Hepatocyte (in vitro differentiated cells): ENCODE measurements at regions not wholly inside any gene's neighbourhood (a gene's known extent, or its start where the extent isn't known, plus 50 kb on each side); places are given as distances from the start of the nearest gene placed in this dataset.
A peak's percentile ranks its signal among the peaks of the same experiment; 100 is the strongest.

ENCODE experiments used
- DNase-seq: peaks from one replicate; pipeline ENCODE4 v3.0.0-alpha.2; 2016; ENCODE audit warnings: low spot score
- H2AFZ ChIP-seq: fragments of 200-600 bp; sonication (generic); 2 replicates; pipeline ENCODE4 v1.6.0; 2016; ENCODE audit warnings: antibody characterized with exemption, mild to moderate bottlenecking
- H3K27ac ChIP-seq: fragments of 200-600 bp; sonication (generic); 2 replicates; pipeline ENCODE4 v1.5.1; 2016; ENCODE audit warnings: mild to moderate bottlenecking
- H3K27me3 ChIP-seq: fragments of 200-600 bp; sonication (generic); 2 replicates; pipeline ENCODE4 v1.6.1; 2016
- H3K36me3 ChIP-seq: fragments of 200-600 bp; sonication (generic); replicated peaks from 2 replicates; pipeline ENCODE4 v1.5.1; 2016; ENCODE audit warnings: low read depth; ENCODE audit not compliant: insufficient read depth
- H3K4me1 ChIP-seq: fragments of 200-600 bp; sonication (generic); 2 replicates; pipeline ENCODE4 v1.5.1; 2016; ENCODE audit warnings: mild to moderate bottlenecking, moderate library complexity; ENCODE audit not compliant: insufficient read depth
- H3K4me2 ChIP-seq: fragments of 200-600 bp; sonication (generic); 2 replicates; pipeline ENCODE4 v1.6.0; 2016
- H3K4me3 ChIP-seq: fragments of 200-600 bp; sonication (generic); 2 replicates; pipeline ENCODE4 v1.5.1; 2016; ENCODE audit warnings: mild to moderate bottlenecking
- H3K79me2 ChIP-seq: fragments of 200-600 bp; sonication (generic); 2 replicates; pipeline ENCODE4 v1.6.0; 2017; ENCODE audit warnings: mild to moderate bottlenecking
- H3K9me2 ChIP-seq: fragments of 200-600 bp; sonication (generic); replicated peaks from 2 replicates; pipeline ENCODE4 v1.6.0; 2017; ENCODE audit warnings: mild to moderate bottlenecking; ENCODE audit not compliant: insufficient read depth
- H3K9me3 ChIP-seq: fragments of 200-600 bp; sonication (generic); 2 replicates; pipeline ENCODE4 v1.5.1; 2016; ENCODE audit warnings: low read depth, mild to moderate bottlenecking
- H4K20me1 ChIP-seq: fragments of 200-600 bp; sonication (generic); 2 replicates; pipeline ENCODE4 v1.6.0; 2016; ENCODE audit warnings: mild to moderate bottlenecking; ENCODE audit not compliant: insufficient read depth, poor library complexity, severe bottlenecking
- CTCF ChIP-seq: fragments of 200-600 bp; sonication (generic); IDR thresholded peaks from 2 replicates; pipeline ENCODE4 v1.5.1; 2016; ENCODE audit warnings: antibody characterized with exemption, mild to moderate bottlenecking; ENCODE audit not compliant: poor library complexity
- EZH2 ChIP-seq: fragments of 200-600 bp; sonication (generic); IDR thresholded peaks from 2 replicates; pipeline ENCODE4 v1.6.1; 2016; ENCODE audit warnings: antibody characterized with exemption, mild to moderate bottlenecking, borderline replicate concordance
- EZH2phosphoT487 ChIP-seq: fragments of 200-600 bp; sonication (generic); IDR thresholded peaks from one replicate; pipeline ENCODE4 v1.6.1; 2018; ENCODE audit warnings: antibody characterized with exemption, mild to moderate bottlenecking, low read depth, moderate library complexity; ENCODE audit not compliant: unreplicated experiment, severe bottlenecking
- WGBS: methylation state at CpG from one replicate; pipeline ENCODE4 v1.1.6; 2016; ENCODE audit warnings: low lambda C conversion rate; ENCODE audit errors: missing lambda C conversion rate; 5-methylcytosine and 5-hydroxymethylcytosine counted together

DNA sequence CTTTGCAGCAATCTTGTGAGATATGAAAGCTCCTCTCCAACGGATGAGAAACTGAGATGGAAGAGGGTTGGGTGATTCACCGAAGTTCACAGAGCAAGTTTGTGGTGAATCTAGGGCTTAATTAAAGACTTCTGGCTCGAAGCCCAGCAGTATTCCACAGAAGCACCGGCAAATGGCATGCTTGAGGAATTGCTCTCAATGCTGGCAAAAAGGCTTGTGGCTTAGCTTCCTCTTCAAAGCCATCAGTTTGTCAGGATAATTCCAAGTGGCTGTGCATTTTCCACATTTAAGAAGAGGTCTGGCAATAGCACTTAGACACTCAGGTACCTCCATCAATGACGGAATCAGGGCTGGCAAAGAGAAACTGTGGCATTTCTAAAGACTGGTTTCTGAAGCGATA is 98.7 kb upstream of the SLC66A3 start:
- DNase-seq = peak; percentile 46
- Histone ChIP-seq H3K9me2 (no peaks in the 10 kb centered on the region), H4K20me1 (no peaks in the 10 kb centered on the region), H3K27ac (no peak overlapping the region), H3K4me2 (no peak overlapping the region), H3K79me2 (no peaks in the 10 kb centered on the region), H3K9me3 (no peaks in the 10 kb centered on the region), H2AFZ (no peak overlapping the region), H3K36me3 (no peaks in the 10 kb centered on the region), H3K27me3 (no peaks in the 10 kb centered on the region), H3K4me1 (no peaks in the 10 kb centered on the region), H3K4me3 (no peak overlapping the region)
- TF ChIP-seq EZH2phosphoT487 (no peak), EZH2 (no peak), CTCF (no peak)
- 59% methylated on average over 6 of the region's 6 CpGs for WGBS

- DNase-seq = no peak
- H3K4me3 ChIP-seq = no peak overlapping the region
- H3K27ac ChIP-seq = no peak overlapping the region
- no peaks in the 10 kb centered on the region for H3K27me3 ChIP-seq
- no peak overlapping the region for H2AFZ ChIP-seq
- 66% methylated on average over 4 of the region's 4 CpGs for WGBS
- H4K20me1 ChIP-seq = no peaks in the 10 kb centered on the region
- H3K79me2 ChIP-seq = no peaks in the 10 kb centered on the region
- no peak for TF ChIP-seq EZH2
- TF ChIP-seq CTCF = no peak
- TF ChIP-seq EZH2phosphoT487 = no peak
- H3K4me2 ChIP-seq = no peak overlapping the region
- H3K4me1 ChIP-seq = no peaks in the 10 kb centered on the region
- no peaks in the 10 kb centered on the region for H3K9me2 ChIP-seq
- no peaks in the 10 kb centered on the region for H3K36me3 ChIP-seq
- no peaks in the 10 kb centered on the region for H3K9me3 ChIP-seq
Measured at GRCh38 chr2:11057031-11057430, 98.2 kb upstream of the SLC66A3 start.

DNA sequence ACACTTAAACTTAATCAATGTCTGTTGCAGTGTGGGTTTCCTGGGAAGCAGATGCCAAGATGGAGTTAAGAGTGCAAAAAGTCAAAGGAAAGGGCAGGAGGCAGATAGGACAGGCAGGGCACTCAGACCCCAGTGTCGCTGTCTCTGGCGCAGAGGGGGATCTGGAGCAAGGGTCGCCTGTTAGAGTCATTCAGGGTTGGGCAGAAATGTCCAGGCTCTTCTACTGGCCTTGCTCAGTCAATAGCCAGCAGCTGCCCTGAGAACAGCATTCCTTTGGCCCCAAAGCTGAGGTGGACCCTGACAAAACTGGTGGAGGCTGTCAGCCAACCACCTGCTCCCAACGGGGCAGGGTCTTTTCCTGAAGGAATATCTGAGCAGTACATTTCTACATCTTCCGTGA is 97.1 kb upstream of the SLC66A3 start:
- Histone ChIP-seq H3K4me2 (no peak overlapping the region), H3K79me2 (no peaks in the 10 kb centered on the region), H4K20me1 (no peaks in the 10 kb centered on the region), H2AFZ (no peak overlapping the region), H3K4me1 (no peaks in the 10 kb centered on the region), H3K27me3 (no peaks in the 10 kb centered on the region), H3K4me3 (no peak overlapping the region), H3K9me3 (no peaks in the 10 kb centered on the region), H3K9me2 (no peaks in the 10 kb centered on the region), H3K27ac (no peak overlapping the region), H3K36me3 (no peaks in the 10 kb centered on the region)
- 89% methylated on average over 5 of the region's 5 CpGs for WGBS
- DNase-seq = no peak
- no peak for TF ChIP-seq EZH2phosphoT487
- no peak for TF ChIP-seq EZH2
- TF ChIP-seq CTCF = no peak
